ENCODE measurements at regions not wholly inside any gene's neighbourhood (a gene's known extent, or its start where the extent isn't known, plus 50 kb on each side); places are given as distances from the start of the nearest gene placed in this dataset.
"Not testable (repeated sequence)": the region's sequence is repeated elsewhere in the genome, so short reads cannot be mapped to it uniquely, and the experiment has no call there.

GRCh38 chr20:48377940-48378339 is 449.9 kb downstream of the PREX1 start:
- Histone ChIP-seq H3K36me3 (ENCODE audit: insufficient read depth, low read length) (no peaks in the 10 kb centered on the region), H4K20me1 (ENCODE audit: insufficient read depth, low read length, poor library complexity, severe bottlenecking) (no peaks in the 10 kb centered on the region), H3K4me2 (ENCODE audit: low read depth, low read length, poor library complexity, severe bottlenecking) (no peak overlapping the region), H3K9ac (ENCODE audit: low read depth, low read length, poor library complexity, severe bottlenecking) (no peak overlapping the region), H3K9me3 (ENCODE audit: insufficient read depth, low read depth, low read length) (no peaks in the 10 kb centered on the region), H3K4me1 (ENCODE audit: insufficient read depth, low read length, poor library complexity, severe bottlenecking) (no peaks in the 10 kb centered on the region), H3K27me3 (ENCODE audit: insufficient read depth, low read length, poor library complexity, severe bottlenecking) (no peaks in the 10 kb centered on the region), H3K9me2 (replicated peaks; ENCODE audit: low read depth, low read length) (no peaks in the 10 kb centered on the region), H3K79me2 (ENCODE audit: insufficient read depth, low read length) (no peaks in the 10 kb centered on the region), H3F3A (ENCODE audit: low read depth) (no peaks in the 10 kb centered on the region), H2AFZ (ENCODE audit: low read length) (no peak overlapping the region), H3K4me3 (ENCODE audit: low read length, poor library complexity, severe bottlenecking) (no peak overlapping the region)
- TF ChIP-seq EZH2phosphoT487 (IDR thresholded peaks at IDR 0.05; ENCODE audit: borderline replicate concordance) (no peak), CTCF (conservative IDR thresholded peaks at IDR 0.05; ENCODE audit: low read length) (no peak)

- no peak for TF ChIP-seq EZH2phosphoT487 (IDR thresholded peaks at IDR 0.05; ENCODE audit: borderline replicate concordance)
- TF ChIP-seq CTCF (conservative IDR thresholded peaks at IDR 0.05; ENCODE audit: low read length), result no peak
- Histone ChIP-seq H3K9me2 (replicated peaks; ENCODE audit: low read depth, low read length) (no peaks in the 10 kb centered on the region), H3K4me2 (ENCODE audit: low read depth, low read length, poor library complexity, severe bottlenecking) (no peak overlapping the region), H3K9me3 (ENCODE audit: insufficient read depth, low read depth, low read length) (no peaks in the 10 kb centered on the region), H3K79me2 (ENCODE audit: insufficient read depth, low read length) (no peaks in the 10 kb centered on the region), H2AFZ (ENCODE audit: low read length) (no peak overlapping the region), H3K27me3 (ENCODE audit: insufficient read depth, low read length, poor library complexity, severe bottlenecking) (no peaks in the 10 kb centered on the region), H3F3A (ENCODE audit: low read depth) (no peaks in the 10 kb centered on the region), H4K20me1 (ENCODE audit: insufficient read depth, low read length, poor library complexity, severe bottlenecking) (no peaks in the 10 kb centered on the region), H3K4me3 (ENCODE audit: low read length, poor library complexity, severe bottlenecking) (no peak overlapping the region), H3K4me1 (ENCODE audit: insufficient read depth, low read length, poor library complexity, severe bottlenecking) (no peaks in the 10 kb centered on the region), H3K36me3 (ENCODE audit: insufficient read depth, low read length) (no peaks in the 10 kb centered on the region), H3K9ac (ENCODE audit: low read depth, low read length, poor library complexity, severe bottlenecking) (no peak overlapping the region)
These were observed 452.0 kb downstream of the PREX1 start for GRCh38 chr20:48375804-48376203.

GRCh38 chr20:48374991-48375595 is 452.7 kb downstream of the PREX1 start:
- Histone ChIP-seq H3K9me2 (replicated peaks; ENCODE audit: low read depth, low read length) (no peaks in the 10 kb centered on the region), H3K4me2 (ENCODE audit: low read depth, low read length, poor library complexity, severe bottlenecking) (no peak overlapping the region), H4K20me1 (ENCODE audit: insufficient read depth, low read length, poor library complexity, severe bottlenecking) (no peaks in the 10 kb centered on the region), H3K27me3 (ENCODE audit: insufficient read depth, low read length, poor library complexity, severe bottlenecking) (no peaks in the 10 kb centered on the region), H3K9ac (ENCODE audit: low read depth, low read length, poor library complexity, severe bottlenecking) (no peak overlapping the region), H3K9me3 (ENCODE audit: insufficient read depth, low read depth, low read length) (no peaks in the 10 kb centered on the region), H2AFZ (ENCODE audit: low read length) (no peak overlapping the region), H3K4me3 (ENCODE audit: low read length, poor library complexity, severe bottlenecking) (no peak overlapping the region), H3F3A (ENCODE audit: low read depth) (no peaks in the 10 kb centered on the region), H3K36me3 (ENCODE audit: insufficient read depth, low read length) (no peaks in the 10 kb centered on the region), H3K4me1 (ENCODE audit: insufficient read depth, low read length, poor library complexity, severe bottlenecking) (no peaks in the 10 kb centered on the region), H3K79me2 (ENCODE audit: insufficient read depth, low read length) (no peaks in the 10 kb centered on the region)
- TF ChIP-seq CTCF (conservative IDR thresholded peaks at IDR 0.05; ENCODE audit: low read length), result no peak

GRCh38 chr20:48374031-48374907 is 453.5 kb downstream of the PREX1 start:
- not testable (repeated sequence) for H3K4me1 ChIP-seq (ENCODE audit: insufficient read depth, low read length, poor library complexity, severe bottlenecking); H3K9me3 ChIP-seq (ENCODE audit: insufficient read depth, low read depth, low read length); H3K4me3 ChIP-seq (ENCODE audit: low read length, poor library complexity, severe bottlenecking); H3K9ac ChIP-seq (ENCODE audit: low read depth, low read length, poor library complexity, severe bottlenecking); H2AFZ ChIP-seq (ENCODE audit: low read length); H3F3A ChIP-seq (ENCODE audit: low read depth); H3K9me2 ChIP-seq (replicated peaks; ENCODE audit: low read depth, low read length); H3K36me3 ChIP-seq (ENCODE audit: insufficient read depth, low read length); H3K27me3 ChIP-seq (ENCODE audit: insufficient read depth, low read length, poor library complexity, severe bottlenecking); H3K79me2 ChIP-seq (ENCODE audit: insufficient read depth, low read length); H4K20me1 ChIP-seq (ENCODE audit: insufficient read depth, low read length, poor library complexity, severe bottlenecking); H3K4me2 ChIP-seq (ENCODE audit: low read depth, low read length, poor library complexity, severe bottlenecking)
